ENCODE measurements at regions not wholly inside any gene's neighbourhood (a gene's known extent, or its start where the extent isn't known, plus 50 kb on each side); places are given as distances from the start of the nearest gene placed in this dataset.

DNA sequence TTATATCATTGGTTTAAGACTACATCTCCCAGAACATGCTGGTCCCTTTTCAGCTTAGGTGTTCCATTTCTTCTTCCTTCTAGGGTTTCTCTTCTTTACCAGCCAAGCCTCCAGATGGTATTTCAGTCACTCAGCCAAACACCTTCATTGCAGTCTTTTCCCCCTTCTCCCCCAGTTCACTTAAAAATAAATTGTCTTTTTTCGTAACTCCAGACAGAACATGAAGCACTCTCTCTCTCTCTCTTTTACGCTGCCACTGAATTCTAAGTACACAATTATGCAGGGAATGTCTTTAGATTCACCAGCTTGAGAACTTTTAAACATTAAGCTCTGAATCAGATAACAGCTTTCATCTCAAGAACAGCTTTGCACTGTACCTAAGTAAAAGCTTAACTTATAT lies 419.7 kb upstream of the BRINP1 start:
- TF ChIP-seq, protein P1, sequence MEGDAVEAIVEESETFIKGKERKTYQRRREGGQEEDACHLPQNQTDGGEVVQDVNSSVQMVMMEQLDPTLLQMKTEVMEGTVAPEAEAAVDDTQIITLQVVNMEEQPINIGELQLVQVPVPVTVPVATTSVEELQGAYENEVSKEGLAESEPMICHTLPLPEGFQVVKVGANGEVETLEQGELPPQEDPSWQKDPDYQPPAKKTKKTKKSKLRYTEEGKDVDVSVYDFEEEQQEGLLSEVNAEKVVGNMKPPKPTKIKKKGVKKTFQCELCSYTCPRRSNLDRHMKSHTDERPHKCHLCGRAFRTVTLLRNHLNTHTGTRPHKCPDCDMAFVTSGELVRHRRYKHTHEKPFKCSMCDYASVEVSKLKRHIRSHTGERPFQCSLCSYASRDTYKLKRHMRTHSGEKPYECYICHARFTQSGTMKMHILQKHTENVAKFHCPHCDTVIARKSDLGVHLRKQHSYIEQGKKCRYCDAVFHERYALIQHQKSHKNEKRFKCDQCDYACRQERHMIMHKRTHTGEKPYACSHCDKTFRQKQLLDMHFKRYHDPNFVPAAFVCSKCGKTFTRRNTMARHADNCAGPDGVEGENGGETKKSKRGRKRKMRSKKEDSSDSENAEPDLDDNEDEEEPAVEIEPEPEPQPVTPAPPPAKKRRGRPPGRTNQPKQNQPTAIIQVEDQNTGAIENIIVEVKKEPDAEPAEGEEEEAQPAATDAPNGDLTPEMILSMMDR (IDR thresholded peaks at IDR 0.05), result no peak

DNA sequence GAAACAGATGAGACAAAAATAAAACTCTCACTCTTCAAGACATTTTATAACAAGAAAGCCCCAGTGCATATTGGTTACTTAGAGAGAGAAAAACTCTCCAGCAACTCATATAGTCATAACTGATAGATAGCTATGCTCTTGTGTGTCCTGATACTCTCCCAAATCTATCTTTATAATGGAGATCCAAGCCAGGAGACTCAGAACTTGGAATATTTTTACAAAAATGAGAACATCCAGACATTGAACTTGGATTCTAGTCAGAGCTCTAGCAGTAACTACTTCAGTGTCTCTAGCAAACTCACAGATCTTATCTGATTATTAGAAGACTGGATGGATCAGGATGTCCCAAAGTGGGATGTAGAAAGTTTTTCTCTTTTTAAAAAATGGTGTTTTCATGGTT lies 412.7 kb upstream of the BRINP1 start:
- no peaks in the 10 kb centered on the region for H3K27me3 ChIP-seq
- H3K36me3 ChIP-seq (replicated peaks in 1 of 2), result no peaks in the 10 kb centered on the region
- no peak overlapping the region for H3K27ac ChIP-seq
- intact Hi-C loops (cut with DNase I), result no loop called here
- no peak overlapping the region for H3K4me3 ChIP-seq
- no peak for DNase-seq
- no peaks in the 10 kb centered on the region for H3K9me3 ChIP-seq (replicated peaks in 1 of 3)
- no peaks in the 10 kb centered on the region for H3K4me1 ChIP-seq (replicated peaks in 1 of 2)
- TF ChIP-seq, protein P1 (IDR thresholded peaks at IDR 0.05), result no peak
- no peak for TF ChIP-seq POLR2A (IDR thresholded peaks at IDR 0.05)

More for the DNA sequence above, 419.7 kb upstream of the BRINP1 start:
- DNase-seq, result no peak
- intact Hi-C loops (cut with DNase I), result no loop called here
- Histone ChIP-seq H3K27ac (no peak overlapping the region), H3K27me3 (no peaks in the 10 kb centered on the region), H3K4me3 (no peak overlapping the region), H3K4me1 (replicated peaks in 1 of 2) (no peaks in the 10 kb centered on the region), H3K36me3 (replicated peaks in 1 of 2) (no peaks in the 10 kb centered on the region), H3K9me3 (replicated peaks in 1 of 3) (no peaks in the 10 kb centered on the region)
- WGBS, 4 donors, result 66 to 73% (median 71%) methylated on average over 2 of the region's 2 CpGs

DNA sequence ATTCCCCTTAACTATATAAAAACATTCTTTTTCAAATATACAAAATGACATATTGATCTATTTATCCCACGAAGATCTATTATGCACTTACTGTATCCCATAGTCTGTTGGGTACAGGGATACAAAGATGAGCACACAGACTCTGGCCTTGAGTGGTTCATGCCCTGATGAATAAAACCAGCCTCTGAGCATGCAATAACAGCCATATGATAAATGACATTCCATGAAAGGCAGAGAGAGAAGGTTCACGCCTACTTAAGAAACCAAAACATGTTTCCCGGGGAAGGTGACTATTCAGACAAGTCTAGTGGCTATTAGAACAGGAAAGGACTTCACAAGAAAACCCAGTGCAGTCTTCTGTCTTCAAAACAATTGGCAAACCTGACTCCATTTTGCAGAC lies 406.2 kb upstream of the BRINP1 start:
- intact Hi-C loops (cut with DNase I), result no loop called here
- Histone ChIP-seq H3K27ac (no peak overlapping the region), H3K9me3 (replicated peaks in 1 of 3) (no peaks in the 10 kb centered on the region), H3K4me3 (no peak overlapping the region), H3K27me3 (no peaks in the 10 kb centered on the region), H3K36me3 (replicated peaks in 1 of 2) (no peaks in the 10 kb centered on the region), H3K4me1 (replicated peaks in 1 of 2) (no peaks in the 10 kb centered on the region)
- TF ChIP-seq POLR2A (IDR thresholded peaks at IDR 0.05), result no peak
- TF ChIP-seq, protein P1 (IDR thresholded peaks at IDR 0.05), result no peak
- WGBS, 4 donors, result 43 to 49% (median 45%) methylated on average over 3 of the region's 3 CpGs
- no peak for DNase-seq

DNA sequence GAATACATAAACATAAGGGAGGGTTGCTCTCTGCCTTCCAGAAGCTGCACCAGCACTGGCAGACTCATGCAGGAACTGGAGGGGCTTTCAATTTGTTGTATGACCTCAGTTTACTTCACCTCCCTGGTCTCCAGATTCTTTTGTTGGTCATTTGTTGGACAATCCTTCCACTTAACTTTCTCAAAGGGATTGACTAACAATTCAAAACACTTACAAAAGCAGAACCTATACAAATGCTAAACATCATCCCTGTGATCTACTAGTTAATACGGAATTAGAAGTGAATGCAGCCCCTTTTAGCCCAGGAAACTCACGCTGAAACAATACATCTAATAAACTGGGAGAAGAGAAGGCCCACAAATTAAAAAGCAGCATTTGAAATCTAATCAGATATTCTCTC lies 404.6 kb upstream of the BRINP1 start:
- H3K4me1 ChIP-seq (replicated peaks in 1 of 2), result no peaks in the 10 kb centered on the region
- no peaks in the 10 kb centered on the region for H3K9me3 ChIP-seq (replicated peaks in 1 of 3)
- H3K27ac ChIP-seq, result no peak overlapping the region
- WGBS, 4 donors, result 52 to 72% (median 56%) methylated on average over 2 of the region's 2 CpGs
- H3K36me3 ChIP-seq (replicated peaks in 1 of 2), result no peaks in the 10 kb centered on the region
- H3K27me3 ChIP-seq, result no peaks in the 10 kb centered on the region
- DNase-seq, result no peak
- TF ChIP-seq, protein P1 (IDR thresholded peaks at IDR 0.05), result no peak
- TF ChIP-seq POLR2A (IDR thresholded peaks at IDR 0.05), result no peak
- H3K4me3 ChIP-seq, result no peak overlapping the region
- intact Hi-C loops (cut with DNase I), result no loop called here
